Uterus (tissue), 3 donors: ENCODE measurements at regions not wholly inside any gene's neighbourhood (a gene's known extent, or its start where the extent isn't known, plus 50 kb on each side); places are given as distances from the start of the nearest gene placed in this dataset.

ENCODE experiments used
- DNase-seq, 2 donors: peaks; one replicate each; pipeline ENCODE4 v3.0.0-alpha.2; 2019 to 2020
- H3K27ac ChIP-seq, 2 donors: fragments of 200-600 bp; sonication (generic); 1 replicate in 1 of 2; 2 replicates in 1 of 2; pipeline ENCODE4 v1.5.1; 2016 to 2018
- H3K27me3 ChIP-seq, 2 donors: fragments of 200-600 bp; sonication (generic); one replicate each; pipeline ENCODE4 v1.5.1; 2018 to 2019; ENCODE audit warnings: control low read depth in 1 of 2
- H3K36me3 ChIP-seq, 2 donors: fragments of 200-600 bp; sonication (generic); one replicate each; pipeline ENCODE4 v1.5.1; 2019; ENCODE audit warnings: control low read depth in 1 of 2
- H3K4me1 ChIP-seq, 2 donors: fragments of 200-600 bp; sonication (generic); one replicate each; pipeline ENCODE4 v1.5.1; 2018 to 2019; ENCODE audit warnings: control low read depth in 1 of 2
- H3K4me3 ChIP-seq, 2 donors: fragments of 200-600 bp; sonication (generic); 1 replicate in 1 of 2; 2 replicates in 1 of 2; pipeline ENCODE4 v1.5.1; 2018 to 2019; ENCODE audit warnings: mild to moderate bottlenecking in 1 of 2
- H3K9me3 ChIP-seq, 2 donors: fragments of 200-600 bp; sonication (generic); one replicate each; pipeline ENCODE4 v1.5.1; 2019; ENCODE audit warnings: control low read depth in 1 of 2
- POLR2A ChIP-seq, 2 donors: fragments of 450-650 bp; IDR thresholded peaks; one replicate each; pipeline ENCODE4 v1.6.1; 2016; ENCODE audit warnings: antibody characterized with exemption in 2 of 2, mild to moderate bottlenecking in 1 of 2, moderate library complexity in 1 of 2
- intact Hi-C: fragments of 100-400 bp; cut with DNase I; formaldehyde crosslinking; loops from one replicate; pipeline ENCODE4 v1.15.1; 2023; ENCODE audit warnings: low total_unique reads
- TF ChIP-seq, protein P1 (sequence below), 4 experiments: fragments of 200-600 bp in 2 of 4; fragments of 450-650 bp in 2 of 4; sonication (generic) in 2 of 4; IDR thresholded peaks; one replicate each; pipeline ENCODE4 v1.5.1; 2016 to 2019; ENCODE audit warnings: antibody characterized with exemption in 4 of 4, mild to moderate bottlenecking in 2 of 4, moderate library complexity in 1 of 4
- donor health status: DM: yes; HTN: yes; CAD: no.

- Histone ChIP-seq H3K4me1 (no peaks in the 10 kb centered on the region), H3K27ac (no peak overlapping the region), H3K9me3 (no peaks in the 10 kb centered on the region), H3K27me3 (no peaks in the 10 kb centered on the region), H3K36me3 (no peaks in the 10 kb centered on the region), H3K4me3 (no peak overlapping the region)
- no peak for TF ChIP-seq POLR2A (IDR thresholded peaks at IDR 0.05)
- TF ChIP-seq, protein P1, sequence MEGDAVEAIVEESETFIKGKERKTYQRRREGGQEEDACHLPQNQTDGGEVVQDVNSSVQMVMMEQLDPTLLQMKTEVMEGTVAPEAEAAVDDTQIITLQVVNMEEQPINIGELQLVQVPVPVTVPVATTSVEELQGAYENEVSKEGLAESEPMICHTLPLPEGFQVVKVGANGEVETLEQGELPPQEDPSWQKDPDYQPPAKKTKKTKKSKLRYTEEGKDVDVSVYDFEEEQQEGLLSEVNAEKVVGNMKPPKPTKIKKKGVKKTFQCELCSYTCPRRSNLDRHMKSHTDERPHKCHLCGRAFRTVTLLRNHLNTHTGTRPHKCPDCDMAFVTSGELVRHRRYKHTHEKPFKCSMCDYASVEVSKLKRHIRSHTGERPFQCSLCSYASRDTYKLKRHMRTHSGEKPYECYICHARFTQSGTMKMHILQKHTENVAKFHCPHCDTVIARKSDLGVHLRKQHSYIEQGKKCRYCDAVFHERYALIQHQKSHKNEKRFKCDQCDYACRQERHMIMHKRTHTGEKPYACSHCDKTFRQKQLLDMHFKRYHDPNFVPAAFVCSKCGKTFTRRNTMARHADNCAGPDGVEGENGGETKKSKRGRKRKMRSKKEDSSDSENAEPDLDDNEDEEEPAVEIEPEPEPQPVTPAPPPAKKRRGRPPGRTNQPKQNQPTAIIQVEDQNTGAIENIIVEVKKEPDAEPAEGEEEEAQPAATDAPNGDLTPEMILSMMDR (IDR thresholded peaks at IDR 0.05) = no peak
- DNase-seq = no peak
- intact Hi-C loops = no loop called here
Observed at GRCh38 chr13:73467125-73467524, 408.3 kb downstream of the KLF5 start.

DNA sequence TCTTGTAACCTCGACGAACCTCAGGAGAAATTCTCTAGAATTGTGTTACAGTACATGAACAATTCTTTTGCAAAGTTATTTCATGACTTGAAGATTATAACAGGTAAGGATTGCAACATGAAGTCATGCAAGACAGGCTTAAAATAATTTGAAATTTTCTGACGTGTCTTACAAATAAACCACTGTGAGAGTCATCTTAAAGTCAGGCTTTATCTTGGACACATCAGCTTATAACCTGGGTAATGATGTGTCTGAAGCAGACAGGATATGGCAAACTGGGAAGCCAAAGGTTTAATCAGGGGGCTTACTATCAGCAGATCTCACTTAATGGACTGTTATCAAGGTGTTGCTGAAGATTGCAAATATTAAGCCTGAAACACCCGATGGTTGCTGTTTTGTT is 407.8 kb downstream of the KLF5 start:
- TF ChIP-seq POLR2A (IDR thresholded peaks at IDR 0.05) = no peak
- TF ChIP-seq, protein P1 (IDR thresholded peaks at IDR 0.05) = no peak
- Histone ChIP-seq H3K27ac (no peak overlapping the region), H3K27me3 (no peaks in the 10 kb centered on the region), H3K4me3 (no peak overlapping the region), H3K36me3 (no peaks in the 10 kb centered on the region), H3K4me1 (no peaks in the 10 kb centered on the region), H3K9me3 (no peaks in the 10 kb centered on the region)
- DNase-seq = no peak
- intact Hi-C loops = no loop called here

DNA sequence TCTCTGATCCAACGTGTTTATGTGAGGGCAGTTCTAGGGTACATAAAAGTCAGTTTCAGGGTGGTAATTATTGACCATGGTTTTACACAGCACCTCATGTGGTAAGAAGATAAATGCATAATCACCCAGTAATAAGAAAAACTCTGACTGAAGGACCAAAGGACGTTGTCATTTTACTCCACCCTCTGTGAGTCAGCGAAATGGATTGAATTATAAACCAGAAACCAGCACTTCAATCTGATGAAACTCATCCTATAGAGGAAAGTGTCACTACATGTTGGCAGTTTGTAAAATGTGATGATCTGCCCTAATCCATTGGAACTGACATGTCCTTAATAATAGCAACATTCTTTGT is 406.8 kb downstream of the KLF5 start:
- no peak overlapping the region for H3K27ac ChIP-seq
- no peak overlapping the region for H3K4me3 ChIP-seq
- no peaks in the 10 kb centered on the region for H3K4me1 ChIP-seq
- no peaks in the 10 kb centered on the region for H3K27me3 ChIP-seq
- no peak for DNase-seq
- H3K9me3 ChIP-seq = no peaks in the 10 kb centered on the region
- TF ChIP-seq, protein P1 (IDR thresholded peaks at IDR 0.05) = no peak
- TF ChIP-seq POLR2A (IDR thresholded peaks at IDR 0.05) = no peak
- H3K36me3 ChIP-seq = no peaks in the 10 kb centered on the region
- intact Hi-C loops = no loop called here

DNA sequence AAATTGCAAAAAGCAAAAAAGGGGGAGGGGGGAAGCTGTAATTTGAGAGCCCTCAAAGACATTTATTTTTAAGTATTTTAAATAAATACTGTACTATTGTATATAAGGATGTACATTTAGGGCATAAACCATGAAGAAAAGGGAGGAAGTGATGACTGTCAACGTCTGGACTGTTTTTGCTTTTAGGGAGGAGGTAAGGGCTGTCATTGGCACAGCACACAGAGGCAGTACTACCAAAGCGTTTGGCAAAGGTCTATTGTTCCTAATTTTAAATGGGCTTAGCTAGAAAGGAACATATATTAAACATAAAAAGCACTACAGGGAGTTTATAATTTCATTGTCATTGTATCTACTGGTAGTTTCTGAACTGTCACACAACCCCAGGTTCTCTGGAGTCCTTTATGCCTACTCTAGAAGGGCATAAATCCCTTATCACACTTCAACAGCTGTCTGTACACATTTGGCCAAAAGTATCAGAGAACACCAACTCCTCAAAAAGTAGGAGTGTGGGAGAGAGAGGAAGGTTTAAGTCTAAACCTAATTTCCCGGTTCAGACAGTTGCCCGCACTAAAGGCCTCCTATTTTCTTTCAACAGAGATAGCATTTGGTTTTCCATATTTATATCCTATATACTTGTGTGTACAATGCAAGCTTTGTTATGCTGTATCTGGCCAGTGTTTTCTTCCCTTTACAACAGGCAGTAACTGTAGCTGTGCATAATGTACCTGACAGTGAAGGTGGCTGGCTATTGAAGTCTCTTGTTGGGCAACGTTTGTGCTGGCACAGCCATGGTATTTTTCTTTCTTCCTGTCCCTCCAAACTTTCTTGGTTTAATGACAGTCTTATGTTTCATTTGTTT is 406.2 kb downstream of the KLF5 start:
- no peaks in the 10 kb centered on the region for H3K9me3 ChIP-seq
- no peak overlapping the region for H3K27ac ChIP-seq
- no peaks in the 10 kb centered on the region for H3K4me1 ChIP-seq
- no peak overlapping the region for H3K4me3 ChIP-seq
- no peaks in the 10 kb centered on the region for H3K27me3 ChIP-seq
- intact Hi-C loops = no loop called here
- H3K36me3 ChIP-seq = no peaks in the 10 kb centered on the region
- DNase-seq = no peak
- TF ChIP-seq POLR2A (IDR thresholded peaks at IDR 0.05) = no peak
- TF ChIP-seq, protein P1 (IDR thresholded peaks at IDR 0.05) = no peak

GRCh38 chr13:73462241-73462640 is 403.4 kb downstream of the KLF5 start:
- no peaks in the 10 kb centered on the region for H3K4me1 ChIP-seq
- no peak for TF ChIP-seq POLR2A (IDR thresholded peaks at IDR 0.05)
- TF ChIP-seq, protein P1 (IDR thresholded peaks at IDR 0.05) = no peak
- H3K36me3 ChIP-seq = no peaks in the 10 kb centered on the region
- intact Hi-C loops = no loop called here
- DNase-seq = no peak
- no peak overlapping the region for H3K4me3 ChIP-seq
- H3K27me3 ChIP-seq = no peaks in the 10 kb centered on the region
- no peak overlapping the region for H3K27ac ChIP-seq
- H3K9me3 ChIP-seq = no peaks in the 10 kb centered on the region
